HCT116 (cell line): ENCODE measurements at regions not wholly inside any gene's neighbourhood (a gene's known extent, or its start where the extent isn't known, plus 50 kb on each side); places are given as distances from the start of the nearest gene placed in this dataset.

ENCODE experiments used
- ATAC-seq: fragments of 200-7000 bp; cut with Tn5 transposase; 2 replicates; pipeline ENCODE4 v1.9.1; 2020; ENCODE audit warnings: mild to moderate bottlenecking, moderate library complexity
- BruUV-seq: library from RNA; stranded (reverse); fragments of 400-500 nt; replicated peaks from 2 replicates; lab custom pipeline; 2021; lab: Mats Ljungman, UMichigan
- CTCF ChIA-PET: fragments of 300-600 bp; sonication (Branson Sonifier 250); formaldehyde crosslinking; loops from one replicate; lab custom pipeline; 2021; ENCODE audit warnings: antibody characterized with exemption; lab: Charles Lee
- POLR2A ChIA-PET: fragments of 300-600, 350-600 bp; sonication (Branson Sonifier 250); formaldehyde crosslinking; loops from one replicate; lab custom pipeline; 2021; ENCODE audit warnings: antibody characterized with exemption; lab: Charles Lee
- RAD21 ChIA-PET, 2 experiments: fragments of 300-600 bp; sonication (Branson Sonifier 250); formaldehyde crosslinking; loops; one replicate each; lab custom pipeline; 2023; ENCODE audit warnings: low total read pairs in 2 of 2; ENCODE audit not compliant: uncharacterized antibody in 2 of 2, unreplicated experiment in 2 of 2, low non-redundant PET in 1 of 2; lab: Charles Lee
- DNase-seq: peaks from one replicate; pipeline ENCODE4 v3.0.0-alpha.2; 2010; ENCODE audit warnings: low read depth, low spot score
- H2AFZ ChIP-seq: fragments of 200-600 bp; shearing (Covaris generic), sonication (generic); 2 replicates; pipeline ENCODE4 v1.6.1; 2017; ENCODE audit warnings: low read depth, mixed run types, mixed read lengths, antibody characterized with exemption, low read length; ENCODE audit not compliant: poor library complexity, severe bottlenecking
- H3K27ac ChIP-seq: 2 replicates; pipeline ENCODE4 v1.5.1; 2012; ENCODE audit warnings: low read depth, low read length
- H3K27me3 ChIP-seq: fragments of 200-600 bp; sonication (generic); 2 replicates; pipeline ENCODE4 v1.6.1; 2016; ENCODE audit warnings: mixed run types, low read length, mixed read lengths; ENCODE audit not compliant: insufficient read depth
- H3K36me3 ChIP-seq, 2 experiments: fragments of 200-500 bp in 1 of 2; fragments of 200-600 bp in 1 of 2; sonication (Bioruptor generic) in 1 of 2; sonication (generic) in 1 of 2; 2 replicates each; pipeline versions ENCODE4 v1.5.1 to v1.6.1; 2014 to 2016; ENCODE audit warnings: low read length in 2 of 2, inconsistent platforms in 1 of 2, mixed read lengths in 1 of 2, mixed run types in 1 of 2; ENCODE audit not compliant: insufficient read depth in 2 of 2, control insufficient read depth in 1 of 2
- H3K4me1 ChIP-seq, 2 experiments: fragments of 200-600 bp in 1 of 2; sonication (generic) in 1 of 2; 2 replicates each; pipeline versions ENCODE4 v1.5.1 to v1.6.1; 2012 to 2017; ENCODE audit warnings: low read length in 2 of 2, inconsistent platforms in 1 of 2, mild to moderate bottlenecking in 1 of 2, mixed read lengths in 1 of 2, mixed run types in 1 of 2, moderate library complexity in 1 of 2; ENCODE audit not compliant: insufficient read depth in 2 of 2, control insufficient read depth in 1 of 2
- H3K4me2 ChIP-seq: fragments of 200-600 bp; sonication (generic); 2 replicates; pipeline ENCODE4 v1.6.1; 2017; ENCODE audit warnings: mixed run types, low read length, mixed read lengths
- H3K4me3 ChIP-seq, 2 experiments: fragments of 200-600 bp in 1 of 2; sonication (generic) in 1 of 2; replicated peaks in 1 of 2; 2 replicates each; pipeline ENCODE4 v1.5.1; 2011 to 2016; ENCODE audit warnings: low read length in 2 of 2, control low read depth in 1 of 2, low read depth in 1 of 2, mild to moderate bottlenecking in 1 of 2, mixed read lengths in 1 of 2, mixed run types in 1 of 2
- H3K79me2 ChIP-seq: fragments of 200-600 bp; sonication (generic); 2 replicates; pipeline ENCODE4 v1.6.1; 2017; ENCODE audit warnings: mild to moderate bottlenecking, mixed run types, low read length, moderate library complexity, mixed read lengths; ENCODE audit not compliant: insufficient read depth
- H3K9ac ChIP-seq: fragments of 200-600 bp; sonication (generic); 2 replicates; pipeline ENCODE4 v1.6.1; 2016; ENCODE audit warnings: low read length, mixed read lengths
- H3K9me2 ChIP-seq: fragments of 200-600 bp; sonication (generic), shearing (Covaris generic); 2 replicates; pipeline ENCODE4 v1.6.1; 2017; ENCODE audit warnings: mixed run types, mild to moderate bottlenecking, moderate library complexity; ENCODE audit not compliant: insufficient read depth
- H3K9me3 ChIP-seq, 2 experiments: fragments of 200-500 bp in 1 of 2; fragments of 200-600 bp in 1 of 2; sonication (Bioruptor generic) in 1 of 2; sonication (generic) in 1 of 2; 2 replicates each; pipeline ENCODE4 v1.6.1; 2014 to 2017; ENCODE audit warnings: low read length in 2 of 2, mixed read lengths in 2 of 2, inconsistent platforms in 1 of 2, low read depth in 1 of 2, mild to moderate bottlenecking in 1 of 2, mixed run types in 1 of 2, moderate library complexity in 1 of 2; ENCODE audit not compliant: control insufficient read depth in 1 of 2, insufficient read depth in 1 of 2
- H4K20me1 ChIP-seq: fragments of 200-600 bp; sonication (generic), shearing (Covaris generic); 2 replicates; pipeline ENCODE4 v1.6.1; 2017; ENCODE audit warnings: mixed run types, mild to moderate bottlenecking, moderate library complexity; ENCODE audit not compliant: insufficient read depth
- CBX3 ChIP-seq: IDR thresholded peaks from 2 replicates; pipeline ENCODE4 v1.6.1; 2012; ENCODE audit warnings: low read depth
- CEBPB ChIP-seq: IDR thresholded peaks from 2 replicates; pipeline ENCODE4 v1.6.1; 2012; ENCODE audit warnings: low read depth
- EGR1 ChIP-seq: IDR thresholded peaks from 2 replicates; pipeline ENCODE4 v1.6.1; 2012; ENCODE audit warnings: low read depth
- ELF1 ChIP-seq: IDR thresholded peaks from 2 replicates; pipeline ENCODE4 v1.6.1; 2012; ENCODE audit warnings: low read depth, borderline replicate concordance
- EZH2 ChIP-seq: fragments of 200-600 bp; sonication (generic); IDR thresholded peaks from 2 replicates; pipeline ENCODE4 v1.6.1; 2017; ENCODE audit warnings: antibody characterized with exemption, mixed run types
- EZH2phosphoT487 ChIP-seq: fragments of 200-600 bp; IDR thresholded peaks from 2 replicates; pipeline ENCODE4 v1.6.1; 2018; ENCODE audit warnings: antibody characterized with exemption, borderline replicate concordance
- FOSL1 ChIP-seq: IDR thresholded peaks from 2 replicates; pipeline ENCODE4 v1.6.1; 2012; ENCODE audit warnings: low read depth
- JUND ChIP-seq: IDR thresholded peaks from 2 replicates; pipeline ENCODE4 v1.6.1; 2012
- POLR2A ChIP-seq: IDR thresholded peaks from 2 replicates; pipeline ENCODE4 v1.7.0; 2011; ENCODE audit warnings: borderline replicate concordance; ENCODE audit not compliant: insufficient read depth, insufficient read length; ENCODE audit errors: extremely low read depth
- RAD21 ChIP-seq: IDR thresholded peaks from 2 replicates; pipeline ENCODE4 v1.6.1; 2012; ENCODE audit warnings: low read depth, mild to moderate bottlenecking
- SIN3A ChIP-seq: IDR thresholded peaks from 2 replicates; pipeline ENCODE4 v1.6.1; 2012; ENCODE audit warnings: low read depth
- SP1 ChIP-seq: IDR thresholded peaks from 2 replicates; pipeline ENCODE4 v1.6.1; 2012; ENCODE audit warnings: low read depth
- SRF ChIP-seq: IDR thresholded peaks from 2 replicates; pipeline ENCODE4 v1.6.1; 2012; ENCODE audit warnings: low read depth
- TCF7L2 ChIP-seq: IDR thresholded peaks from 2 replicates; pipeline ENCODE4 v1.7.0; 2011; ENCODE audit warnings: borderline replicate concordance, inconsistent platforms; ENCODE audit not compliant: insufficient read depth, insufficient read length; ENCODE audit errors: extremely low read depth
- YY1 ChIP-seq: IDR thresholded peaks from 2 replicates; pipeline ENCODE4 v1.6.1; 2011; ENCODE audit warnings: low read length, low read depth, moderate library complexity, mild to moderate bottlenecking; ENCODE audit not compliant: insufficient replicate concordance; ENCODE audit errors: extremely low read depth
- ZFX ChIP-seq: fragments of 450-650 bp; IDR thresholded peaks from 2 replicates; pipeline ENCODE4 v1.6.1; 2017
- intact Hi-C: fragments of 100-400 bp; cut with micrococcal nuclease; formaldehyde crosslinking; loops from 2 replicates; pipeline ENCODE4 v1.10.0; 2022
- TF ChIP-seq, protein P1 (sequence below): IDR thresholded peaks from 2 replicates; pipeline ENCODE4 v1.6.1; 2012
- TF ChIP-seq, protein P2 (sequence below): IDR thresholded peaks from 2 replicates; pipeline ENCODE4 v1.6.1; 2012
- TF ChIP-seq, protein P3 (sequence below): IDR thresholded peaks from 2 replicates; pipeline ENCODE4 v1.6.1; 2012; ENCODE audit warnings: low read depth

DNA sequence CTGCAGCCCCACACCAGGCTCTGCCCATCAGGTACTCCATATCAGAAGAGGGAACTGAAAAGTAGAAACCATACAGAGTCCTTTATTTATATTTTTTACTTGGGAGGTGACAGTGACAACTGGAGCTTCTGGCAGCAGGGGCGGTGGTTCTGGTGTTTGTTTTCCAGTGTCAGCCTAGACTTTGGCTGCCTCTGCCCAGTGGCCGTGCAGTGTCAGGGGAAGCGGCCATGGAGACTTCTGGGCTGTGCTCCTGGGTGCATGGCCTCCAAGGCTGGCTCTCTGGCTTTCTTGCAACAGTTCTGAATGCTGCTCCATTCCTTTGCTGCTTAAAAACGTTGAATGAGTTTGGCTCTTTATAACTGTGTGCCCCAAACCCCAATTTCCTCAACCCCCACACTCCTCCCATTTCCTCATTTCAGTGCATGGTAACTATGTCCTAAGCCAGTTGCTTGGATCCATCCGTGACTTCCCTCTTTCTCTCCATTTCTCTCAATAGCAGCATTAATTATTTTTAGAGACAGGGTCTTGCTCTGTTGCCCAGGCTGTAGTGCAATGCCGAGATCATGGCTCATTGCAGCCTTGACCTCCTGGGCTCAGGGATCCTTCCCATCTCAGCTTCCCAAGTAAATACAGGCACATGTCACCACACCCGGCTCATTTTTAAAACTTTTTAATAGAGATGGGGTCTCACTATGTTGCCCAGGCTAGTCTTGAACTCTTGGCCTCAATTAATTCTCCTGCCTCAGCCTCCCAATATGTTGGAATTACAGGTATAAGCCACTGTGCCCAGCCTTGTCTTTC lies 141.1 kb upstream of the SGK1 start:
- Histone ChIP-seq H3K9me2 (no peaks in the 10 kb centered on the region), H3K27ac (no peak overlapping the region), H4K20me1 (no peaks in the 10 kb centered on the region), H3K27me3 (no peaks in the 10 kb centered on the region), H2AFZ (no peak overlapping the region), H3K4me2 (no peak overlapping the region), H3K4me1 (peaks cover 0 to 1% of the 10 kb centered on the region in 2 experiments; a peak in 1 of 4 replicates), H3K36me3 (no peaks in the 10 kb centered on the region), H3K9me3 (no peaks in the 10 kb centered on the region), H3K79me2 (no peaks in the 10 kb centered on the region), H3K9ac (no peak overlapping the region), H3K4me3 (no peak overlapping the region)
- no TSS peak for BruUV-seq
- RAD21 ChIA-PET, result no interaction called here
- ATAC-seq (no peak), DNase-seq (no peak)
- TF ChIP-seq RAD21 (no peak), SRF (no peak), FOSL1 (no peak), ELF1 (no peak), JUND (no peak), CEBPB (no peak), SP1 (no peak), CBX3 (no peak), ZFX (no peak), EGR1 (no peak), EZH2 (no peak), YY1 (no peak), EZH2phosphoT487 (no peak), SIN3A (no peak), POLR2A (no peak), TCF7L2 (no peak)
- TF ChIP-seq, protein P1, sequence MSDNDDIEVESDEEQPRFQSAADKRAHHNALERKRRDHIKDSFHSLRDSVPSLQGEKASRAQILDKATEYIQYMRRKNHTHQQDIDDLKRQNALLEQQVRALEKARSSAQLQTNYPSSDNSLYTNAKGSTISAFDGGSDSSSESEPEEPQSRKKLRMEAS, result no peak
- TF ChIP-seq, protein P2, sequence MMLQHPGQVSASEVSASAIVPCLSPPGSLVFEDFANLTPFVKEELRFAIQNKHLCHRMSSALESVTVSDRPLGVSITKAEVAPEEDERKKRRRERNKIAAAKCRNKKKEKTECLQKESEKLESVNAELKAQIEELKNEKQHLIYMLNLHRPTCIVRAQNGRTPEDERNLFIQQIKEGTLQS, result no peak
- TF ChIP-seq, protein P3, sequence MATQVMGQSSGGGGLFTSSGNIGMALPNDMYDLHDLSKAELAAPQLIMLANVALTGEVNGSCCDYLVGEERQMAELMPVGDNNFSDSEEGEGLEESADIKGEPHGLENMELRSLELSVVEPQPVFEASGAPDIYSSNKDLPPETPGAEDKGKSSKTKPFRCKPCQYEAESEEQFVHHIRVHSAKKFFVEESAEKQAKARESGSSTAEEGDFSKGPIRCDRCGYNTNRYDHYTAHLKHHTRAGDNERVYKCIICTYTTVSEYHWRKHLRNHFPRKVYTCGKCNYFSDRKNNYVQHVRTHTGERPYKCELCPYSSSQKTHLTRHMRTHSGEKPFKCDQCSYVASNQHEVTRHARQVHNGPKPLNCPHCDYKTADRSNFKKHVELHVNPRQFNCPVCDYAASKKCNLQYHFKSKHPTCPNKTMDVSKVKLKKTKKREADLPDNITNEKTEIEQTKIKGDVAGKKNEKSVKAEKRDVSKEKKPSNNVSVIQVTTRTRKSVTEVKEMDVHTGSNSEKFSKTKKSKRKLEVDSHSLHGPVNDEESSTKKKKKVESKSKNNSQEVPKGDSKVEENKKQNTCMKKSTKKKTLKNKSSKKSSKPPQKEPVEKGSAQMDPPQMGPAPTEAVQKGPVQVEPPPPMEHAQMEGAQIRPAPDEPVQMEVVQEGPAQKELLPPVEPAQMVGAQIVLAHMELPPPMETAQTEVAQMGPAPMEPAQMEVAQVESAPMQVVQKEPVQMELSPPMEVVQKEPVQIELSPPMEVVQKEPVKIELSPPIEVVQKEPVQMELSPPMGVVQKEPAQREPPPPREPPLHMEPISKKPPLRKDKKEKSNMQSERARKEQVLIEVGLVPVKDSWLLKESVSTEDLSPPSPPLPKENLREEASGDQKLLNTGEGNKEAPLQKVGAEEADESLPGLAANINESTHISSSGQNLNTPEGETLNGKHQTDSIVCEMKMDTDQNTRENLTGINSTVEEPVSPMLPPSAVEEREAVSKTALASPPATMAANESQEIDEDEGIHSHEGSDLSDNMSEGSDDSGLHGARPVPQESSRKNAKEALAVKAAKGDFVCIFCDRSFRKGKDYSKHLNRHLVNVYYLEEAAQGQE, result no peak
- intact Hi-C loops, result no loop called here
- POLR2A ChIA-PET, result no interaction called here
- CTCF ChIA-PET, result no interaction called here
